Activated CD8-positive, alpha-beta T cell treated with anti-CD3 and anti-CD28 coated beads, Interleukin-2, amount 10 ng/mL, durations not matched to agents 7 days and 5 days (primary cell): ENCODE measurements at regions not wholly inside any gene's neighbourhood (a gene's known extent, or its start where the extent isn't known, plus 50 kb on each side); places are given as distances from the start of the nearest gene placed in this dataset.

ENCODE experiments used
- ATAC-seq: fragments of 150-1000 bp; cut with Tn5 transposase; one replicate; pipeline ENCODE4 v1.10.0; 2021; ENCODE audit warnings: moderate library complexity
- CTCF ChIA-PET: fragments of 350-600 bp; sonication (Branson Sonifier 250); formaldehyde crosslinking; loops from one replicate; lab custom pipeline; 2021; ENCODE audit warnings: antibody characterized with exemption; lab: Charles Lee
- POLR2A ChIA-PET: fragments of 350-600 bp; sonication (Branson Sonifier 250); formaldehyde crosslinking; loops from one replicate; lab custom pipeline; 2021; ENCODE audit warnings: antibody characterized with exemption; lab: Charles Lee
- DNase-seq: peaks from one replicate; pipeline ENCODE4 v3.0.0-alpha.2; 2020
- H3K27ac Mint-ChIP-seq: one replicate; pipeline ENCODE4 v1.8.0; 2021; ENCODE audit warnings: mild to moderate bottlenecking, mixed read lengths
- H3K27me3 Mint-ChIP-seq: one replicate; pipeline ENCODE4 v1.8.0; 2021; ENCODE audit warnings: low read depth, mixed read lengths
- H3K36me3 Mint-ChIP-seq: one replicate; pipeline ENCODE4 v1.8.0; 2021; ENCODE audit warnings: low read depth, mixed read lengths
- H3K4me1 Mint-ChIP-seq: one replicate; pipeline ENCODE4 v1.8.0; 2021; ENCODE audit warnings: low read depth, mixed read lengths
- H3K4me3 Mint-ChIP-seq: one replicate; pipeline ENCODE4 v1.8.0; 2021; ENCODE audit warnings: mild to moderate bottlenecking, mixed read lengths
- H3K9me3 Mint-ChIP-seq: one replicate; pipeline ENCODE4 v1.8.0; 2022; ENCODE audit warnings: mixed read lengths; ENCODE audit not compliant: insufficient read depth

DNA sequence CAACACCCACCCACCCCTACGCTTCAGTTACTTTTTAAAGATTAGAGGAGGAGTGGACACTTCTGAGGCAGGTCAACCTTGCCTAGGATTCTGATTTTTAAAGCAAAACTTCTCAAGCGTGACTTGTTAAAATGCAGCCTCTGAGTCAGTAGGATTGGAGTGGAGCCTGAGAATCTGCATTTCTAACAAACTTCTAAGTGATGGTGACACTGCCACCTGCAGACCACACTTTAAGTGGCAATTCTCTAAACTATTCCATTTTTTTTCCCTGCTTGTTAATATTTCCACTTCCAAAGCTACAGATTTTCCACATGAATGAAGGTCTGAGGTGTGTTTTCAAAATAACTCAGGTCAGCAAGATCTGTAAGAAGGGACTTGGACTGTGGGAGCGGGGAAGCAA lies 171.1 kb upstream of the CCDC150 start:
- Mint-ChIP-seq H3K9me3 (no peaks in the 10 kb centered on the region), H3K27ac (no peak overlapping the region), H3K36me3 (no peaks in the 10 kb centered on the region), H3K4me1 (no peaks in the 10 kb centered on the region), H3K4me3 (no peak overlapping the region), H3K27me3 (peaks cover 29% of the 10 kb centered on the region)
- no peak for ATAC-seq
- no peak for DNase-seq
- CTCF ChIA-PET = interaction anchor here (1.3 kb wide), 1 partner anchor 14 kb away, joined by 3 read pairs; no protein-coding TSS in a partner anchor
- POLR2A ChIA-PET = no interaction called here

DNA sequence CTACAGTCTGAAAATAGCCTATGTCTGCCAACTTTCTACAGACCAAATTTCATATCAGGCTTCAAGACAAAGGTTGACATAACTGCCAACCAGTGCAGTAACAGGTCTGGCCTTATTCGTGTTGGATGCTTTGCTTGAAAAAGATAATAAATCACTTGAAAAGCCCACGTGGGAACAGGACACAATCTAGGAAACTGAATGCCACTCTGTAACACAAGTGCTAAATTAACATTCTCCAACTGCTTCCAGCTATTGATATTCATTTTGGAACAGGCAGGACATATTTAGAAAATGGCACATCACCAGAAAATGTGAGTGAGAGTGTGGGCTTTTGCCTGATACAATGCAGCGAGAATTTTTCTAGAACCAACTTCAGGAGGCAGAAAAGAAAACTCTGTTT lies 165.9 kb upstream of the CCDC150 start:
- H3K4me3 Mint-ChIP-seq = no peak overlapping the region
- no peak for DNase-seq
- no peaks in the 10 kb centered on the region for H3K36me3 Mint-ChIP-seq
- H3K27ac Mint-ChIP-seq = no peak overlapping the region
- no peaks in the 10 kb centered on the region for H3K4me1 Mint-ChIP-seq
- no peaks in the 10 kb centered on the region for H3K9me3 Mint-ChIP-seq
- CTCF ChIA-PET = no interaction called here
- no peak for ATAC-seq
- peaks cover 18% of the 10 kb centered on the region for H3K27me3 Mint-ChIP-seq
- POLR2A ChIA-PET = no interaction called here

- H3K27ac Mint-ChIP-seq = no peak overlapping the region
- H3K4me3 Mint-ChIP-seq = no peak overlapping the region
- no peaks in the 10 kb centered on the region for H3K4me1 Mint-ChIP-seq
- ChIA-PET POLR2A (no interaction called here), CTCF (no interaction called here)
- H3K36me3 Mint-ChIP-seq = no peaks in the 10 kb centered on the region
- ATAC-seq (no peak), DNase-seq (no peak)
- peaks cover 24% of the 10 kb centered on the region for H3K27me3 Mint-ChIP-seq
- H3K9me3 Mint-ChIP-seq = no peaks in the 10 kb centered on the region
These were observed 163.9 kb upstream of the CCDC150 start for GRCh38 chr2:196475611-196476010.

DNA sequence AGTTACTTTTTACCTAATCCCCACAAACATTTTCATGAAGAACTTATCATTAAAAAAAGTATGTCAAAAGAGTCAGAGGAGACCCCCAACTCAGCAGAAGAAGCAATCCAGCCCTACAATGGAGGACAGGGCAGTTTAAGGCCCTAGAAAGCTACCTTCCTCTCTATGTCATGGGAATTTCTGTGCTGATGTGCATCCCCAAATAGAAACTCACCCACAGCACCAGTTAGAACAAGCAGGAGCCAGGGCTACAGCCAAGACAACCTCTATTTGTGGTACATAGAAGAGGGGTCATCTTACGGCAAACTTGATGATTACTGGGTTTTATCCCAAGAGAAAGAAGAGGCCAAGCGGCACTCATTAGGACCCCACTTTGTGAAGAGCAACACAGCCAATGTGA lies 160.9 kb upstream of the CCDC150 start:
- Mint-ChIP-seq H3K27ac (no peak overlapping the region), H3K27me3 (peaks cover 33% of the 10 kb centered on the region), H3K36me3 (no peaks in the 10 kb centered on the region), H3K4me3 (no peak overlapping the region), H3K9me3 (no peaks in the 10 kb centered on the region), H3K4me1 (no peaks in the 10 kb centered on the region)
- ATAC-seq (no peak), DNase-seq (no peak)
- POLR2A ChIA-PET = no interaction called here
- CTCF ChIA-PET = no interaction called here

- H3K27me3 Mint-ChIP-seq = peaks cover 34% of the 10 kb centered on the region
- CTCF ChIA-PET = no interaction called here
- H3K9me3 Mint-ChIP-seq = no peaks in the 10 kb centered on the region
- no peaks in the 10 kb centered on the region for H3K36me3 Mint-ChIP-seq
- H3K27ac Mint-ChIP-seq = no peak overlapping the region
- ATAC-seq (no peak), DNase-seq (no peak)
- no peak overlapping the region for H3K4me3 Mint-ChIP-seq
- POLR2A ChIA-PET = no interaction called here
- no peaks in the 10 kb centered on the region for H3K4me1 Mint-ChIP-seq
These were observed 160.2 kb upstream of the CCDC150 start for GRCh38 chr2:196479350-196479749.

DNA sequence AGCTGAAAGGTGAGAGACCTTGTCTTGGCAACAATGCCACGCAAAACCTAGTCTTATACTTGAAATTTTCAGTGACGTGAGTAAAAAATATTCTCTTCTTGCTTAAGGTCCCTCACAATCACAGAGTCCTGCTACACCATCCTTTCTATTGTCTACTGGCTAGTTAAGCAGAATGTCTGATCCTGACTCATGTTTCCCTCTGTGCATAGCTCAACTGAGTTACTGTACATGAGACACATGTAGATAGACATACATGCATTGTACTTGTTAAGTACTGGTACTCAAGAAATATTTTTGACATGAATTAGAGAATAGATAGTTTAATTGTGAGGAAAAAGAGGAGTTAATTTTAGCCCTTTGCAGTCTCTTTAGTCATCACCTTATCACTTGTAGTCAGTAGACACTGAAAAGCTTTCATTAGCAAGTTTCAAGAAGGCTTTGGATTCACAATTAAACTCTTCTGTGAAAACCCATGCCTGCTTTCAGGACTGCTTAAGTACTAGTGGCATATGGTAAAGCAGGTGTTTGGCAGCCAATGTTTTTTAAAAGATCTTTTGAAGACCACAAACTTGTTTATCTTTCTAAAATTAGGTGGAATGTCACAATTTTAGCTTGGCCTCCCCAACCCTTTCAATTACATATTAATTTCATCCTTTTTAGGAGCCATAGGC lies 158.7 kb upstream of the CCDC150 start:
- ChIA-PET CTCF (interaction anchor here (1.1 to 1.8 kb wide), 2 partner anchors 27 to 412 kb away, joined by 3 to 5 read pairs; partner anchors contain the start of gene DNAH7), POLR2A (no interaction called here)
- H3K9me3 Mint-ChIP-seq = no peaks in the 10 kb centered on the region
- H3K4me1 Mint-ChIP-seq = no peaks in the 10 kb centered on the region
- H3K27ac Mint-ChIP-seq = no peak overlapping the region
- peaks cover 32% of the 10 kb centered on the region for H3K27me3 Mint-ChIP-seq
- ATAC-seq (no peak), DNase-seq (no peak)
- H3K36me3 Mint-ChIP-seq = no peaks in the 10 kb centered on the region
- no peak overlapping the region for H3K4me3 Mint-ChIP-seq

GRCh38 chr2:196481324-196481697 lies 158.2 kb upstream of the CCDC150 start:
- DNase-seq = no peak
- CTCF ChIA-PET = interaction anchor here (1.1 to 1.8 kb wide), 2 partner anchors 27 to 413 kb away, joined by 3 to 5 read pairs; partner anchors contain the start of gene DNAH7
- H3K36me3 Mint-ChIP-seq = no peaks in the 10 kb centered on the region

DNA sequence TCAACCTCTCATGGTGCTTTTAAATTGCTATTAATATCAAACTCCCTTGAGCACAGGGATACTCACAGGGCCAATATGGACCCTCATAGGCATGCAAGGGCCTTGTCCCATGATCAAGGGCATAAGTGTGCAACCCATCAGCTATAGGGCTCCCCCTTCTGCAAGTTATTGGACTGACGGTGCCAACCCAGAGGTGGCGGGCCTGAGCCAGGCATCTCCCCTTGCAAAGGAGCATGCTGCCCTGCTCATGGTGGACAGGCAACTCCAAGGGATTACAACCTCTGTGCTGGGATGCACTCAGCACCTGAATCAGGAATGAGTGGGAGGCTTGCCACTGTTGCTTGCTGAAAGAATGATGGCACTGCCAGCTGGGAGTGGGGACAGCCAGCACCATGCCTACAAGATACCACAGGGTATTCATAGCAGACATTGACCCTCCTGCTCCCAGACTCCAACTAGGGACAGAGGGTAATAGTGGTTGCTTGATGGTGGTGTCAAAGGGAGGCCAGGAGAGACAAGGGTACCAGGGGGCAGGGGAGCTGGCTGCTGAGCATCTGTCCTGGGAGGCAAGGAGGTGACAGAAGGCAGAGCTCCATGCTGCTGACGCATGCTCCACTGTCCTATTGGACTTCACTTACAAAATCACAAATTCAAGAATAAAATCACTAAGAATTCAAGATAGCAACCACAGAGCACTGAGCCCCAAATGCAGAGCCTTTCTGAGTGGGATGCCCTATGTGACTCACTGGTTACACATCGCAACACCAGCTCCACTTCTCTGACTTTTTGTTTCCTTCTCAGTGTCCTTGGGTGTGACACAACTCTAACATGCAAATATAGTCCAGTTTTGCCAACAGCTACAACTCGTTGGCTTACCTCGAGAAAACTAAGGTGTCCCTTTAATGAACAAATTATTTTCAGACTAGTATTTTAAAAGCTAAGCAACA lies 157.1 kb upstream of the CCDC150 start:
- no peaks in the 10 kb centered on the region for H3K36me3 Mint-ChIP-seq

More at GRCh38 chr2:196481324-196481697, 158.2 kb upstream of the CCDC150 start:
- peaks cover 35% of the 10 kb centered on the region for H3K27me3 Mint-ChIP-seq
- H3K27ac Mint-ChIP-seq = no peak overlapping the region
- no peaks in the 10 kb centered on the region for H3K4me1 Mint-ChIP-seq
- no peaks in the 10 kb centered on the region for H3K9me3 Mint-ChIP-seq
- POLR2A ChIA-PET = no interaction called here
- ATAC-seq = no peak
- H3K4me3 Mint-ChIP-seq = no peak overlapping the region

DNA sequence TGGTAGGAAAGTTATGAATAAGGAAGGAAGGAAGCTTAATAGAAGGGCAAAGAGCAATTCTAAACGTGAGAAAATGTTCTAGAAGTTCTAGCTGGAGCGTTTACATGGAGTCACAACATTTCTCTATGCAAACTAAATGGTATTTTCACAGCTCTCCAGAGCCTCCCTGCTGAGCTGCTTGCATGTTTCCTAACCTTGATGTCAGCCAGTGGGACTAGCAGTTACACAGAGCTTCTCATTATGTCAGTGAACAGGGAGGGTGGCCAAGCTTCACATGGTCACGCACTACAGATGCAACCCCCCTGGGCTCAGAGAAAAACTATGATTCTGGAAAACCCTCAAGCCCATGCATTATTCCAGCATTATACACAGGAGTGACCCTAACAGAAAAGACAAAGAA lies 153.4 kb upstream of the CCDC150 start:
- Mint-ChIP-seq H3K36me3 (no peaks in the 10 kb centered on the region), H3K27ac (no peak overlapping the region), H3K4me1 (no peaks in the 10 kb centered on the region), H3K4me3 (no peak overlapping the region), H3K9me3 (no peaks in the 10 kb centered on the region), H3K27me3 (peaks cover 38% of the 10 kb centered on the region)
- CTCF ChIA-PET = no interaction called here
- POLR2A ChIA-PET = interaction anchor here (0.6 kb wide), 1 partner anchor 136 kb away, joined by 3 read pairs; no protein-coding TSS in a partner anchor
- DNase-seq (no peak), ATAC-seq (no peak)

More for the DNA sequence above, 157.1 kb upstream of the CCDC150 start:
- ATAC-seq = no peak
- H3K4me3 Mint-ChIP-seq = no peak overlapping the region
- H3K27ac Mint-ChIP-seq = no peak overlapping the region
- H3K9me3 Mint-ChIP-seq = no peaks in the 10 kb centered on the region
- H3K4me1 Mint-ChIP-seq = no peaks in the 10 kb centered on the region
- no peak for DNase-seq
- peaks cover 35% of the 10 kb centered on the region for H3K27me3 Mint-ChIP-seq
- ChIA-PET POLR2A (no interaction called here), CTCF (interaction anchor here (1.1 to 1.8 kb wide), 2 partner anchors 29 to 414 kb away, joined by 3 to 5 read pairs; partner anchors contain the start of gene DNAH7)

DNA sequence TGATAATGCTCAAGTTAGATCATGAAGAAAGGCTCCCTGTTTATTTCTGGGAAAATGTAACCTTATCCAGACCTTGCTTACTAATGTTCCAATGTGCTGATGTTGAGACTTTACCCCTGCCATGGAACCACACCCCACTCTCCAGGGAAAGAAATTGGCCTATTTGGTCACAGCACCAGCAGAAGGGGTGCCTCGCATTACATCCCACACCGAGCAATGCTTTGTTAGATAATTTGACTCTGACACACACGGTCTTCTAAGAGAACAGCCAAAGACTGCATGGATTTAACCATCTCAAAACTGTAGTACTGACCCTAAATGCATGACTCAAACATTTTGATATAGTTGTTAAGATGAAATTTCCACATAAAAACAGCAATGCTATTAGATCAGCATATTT lies 152.1 kb upstream of the CCDC150 start:
- ChIA-PET CTCF (no interaction called here), POLR2A (no interaction called here)
- peaks cover 38% of the 10 kb centered on the region for H3K27me3 Mint-ChIP-seq
- DNase-seq (no peak), ATAC-seq (no peak)
- no peaks in the 10 kb centered on the region for H3K9me3 Mint-ChIP-seq
- no peaks in the 10 kb centered on the region for H3K4me1 Mint-ChIP-seq
- no peaks in the 10 kb centered on the region for H3K36me3 Mint-ChIP-seq
- H3K4me3 Mint-ChIP-seq = no peak overlapping the region
- H3K27ac Mint-ChIP-seq = no peak overlapping the region

DNA sequence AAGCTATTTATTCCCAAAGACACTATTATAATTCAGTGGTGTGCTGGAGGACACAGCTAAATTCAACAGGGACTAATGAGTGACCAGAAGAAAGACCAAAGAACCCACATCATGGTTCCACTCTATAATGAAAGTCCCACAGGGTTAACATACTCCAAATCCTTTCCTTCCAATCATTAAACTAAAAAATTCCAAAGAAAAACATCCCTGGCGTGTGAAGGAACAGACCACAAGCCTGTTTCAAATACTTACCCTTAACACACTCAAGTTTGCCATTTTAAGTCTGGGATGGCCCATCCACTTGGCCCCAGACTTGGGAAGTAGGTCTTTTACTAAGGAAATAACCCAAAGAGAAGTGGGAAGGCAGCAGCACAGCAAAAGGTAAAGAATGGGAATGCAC lies 150.1 kb upstream of the CCDC150 start:
- Mint-ChIP-seq H3K4me1 (no peaks in the 10 kb centered on the region), H3K27ac (no peak overlapping the region), H3K36me3 (no peaks in the 10 kb centered on the region), H3K27me3 (peaks cover 31% of the 10 kb centered on the region), H3K9me3 (no peaks in the 10 kb centered on the region), H3K4me3 (no peak overlapping the region)
- no peak for DNase-seq
- ChIA-PET POLR2A (no interaction called here), CTCF (interaction anchor here (1.2 kb wide), 1 partner anchor 26 kb away, joined by 3 read pairs; no protein-coding TSS in a partner anchor)
- no peak for ATAC-seq

GRCh38 chr2:196492946-196493345 lies 146.6 kb upstream of the CCDC150 start:
- H3K27ac Mint-ChIP-seq = no peak overlapping the region
- ChIA-PET POLR2A (interaction anchor here (0.7 kb wide), 1 partner anchor 36 kb away, joined by 3 read pairs; no protein-coding TSS in a partner anchor), CTCF (no interaction called here)
- DNase-seq (no peak), ATAC-seq (no peak)
- H3K9me3 Mint-ChIP-seq = no peaks in the 10 kb centered on the region
- no peaks in the 10 kb centered on the region for H3K4me1 Mint-ChIP-seq
- no peaks in the 10 kb centered on the region for H3K36me3 Mint-ChIP-seq
- no peak overlapping the region for H3K4me3 Mint-ChIP-seq
- H3K27me3 Mint-ChIP-seq = peaks cover 22% of the 10 kb centered on the region
